T1000 (cell line): ENCODE measurements at regions not wholly inside any gene's neighbourhood (a gene's known extent, or its start where the extent isn't known, plus 50 kb on each side); places are given as distances from the start of the nearest gene placed in this dataset.
"Not testable (repeated sequence)": the region's sequence is repeated elsewhere in the genome, so short reads cannot be mapped to it uniquely, and the experiment has no call there.

ENCODE experiments used
- DNase-seq: peaks from one replicate; lab custom pipeline; 2025; ENCODE audit warnings: mixed read lengths; lab: John Stamatoyannopoulos, UW

- no peak for DNase-seq
Measured at GRCh38 chr16:80009971-80010659, 409.6 kb upstream of the MAF start.

- DNase-seq, result no peak
Measured at GRCh38 chr16:80008857-80009256, 408.3 kb upstream of the MAF start.

- no peak for DNase-seq
Measured at GRCh38 chr16:80007231-80007630, 406.7 kb upstream of the MAF start.

GRCh38 chr16:80006241-80007215, 406.0 kb upstream of the MAF start:
- DNase-seq, result no peak

DNA sequence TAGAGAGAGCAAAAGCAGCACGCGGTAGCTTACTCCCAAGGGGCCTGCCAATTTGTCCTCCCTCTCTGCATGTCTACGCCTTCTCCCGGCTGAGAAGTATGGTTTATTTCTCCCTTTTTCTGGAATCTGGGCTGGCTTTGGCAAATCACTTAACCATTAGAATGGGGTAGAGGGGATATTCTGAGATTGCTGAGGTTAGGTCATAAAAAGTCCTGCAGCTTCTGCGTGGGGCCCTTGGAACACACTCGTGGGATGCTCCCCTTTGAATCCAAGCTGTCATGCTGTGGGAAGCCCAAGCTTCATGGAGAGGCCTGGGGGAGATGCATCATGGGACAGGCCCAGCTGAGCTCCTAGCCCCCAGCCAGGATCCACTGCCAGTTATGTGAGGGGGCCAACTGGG, 403.6 kb upstream of the MAF start:
- DNase-seq, result no peak

- no peak for DNase-seq
Measured at GRCh38 chr16:80002261-80002660, 401.7 kb upstream of the MAF start.

DNA sequence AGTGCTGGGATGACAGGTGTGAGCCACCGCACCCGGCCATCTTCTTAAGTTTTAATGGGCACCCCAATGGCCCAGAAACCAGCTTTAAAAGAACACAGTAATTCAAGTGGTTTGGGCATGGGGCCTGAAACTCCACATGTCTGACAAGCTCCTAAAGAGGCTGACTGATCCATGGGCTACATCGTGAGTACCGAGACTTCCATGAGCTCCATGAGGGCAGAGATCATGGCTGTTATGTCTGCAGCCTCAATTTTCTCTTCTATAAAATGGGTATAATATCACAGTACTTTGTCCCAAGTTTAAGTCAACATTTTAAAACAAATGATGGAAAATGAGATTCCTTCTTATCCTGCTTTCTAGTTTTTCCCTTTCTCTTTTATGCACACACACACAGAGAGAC, 397.6 kb upstream of the MAF start:
- no peak for DNase-seq

DNA sequence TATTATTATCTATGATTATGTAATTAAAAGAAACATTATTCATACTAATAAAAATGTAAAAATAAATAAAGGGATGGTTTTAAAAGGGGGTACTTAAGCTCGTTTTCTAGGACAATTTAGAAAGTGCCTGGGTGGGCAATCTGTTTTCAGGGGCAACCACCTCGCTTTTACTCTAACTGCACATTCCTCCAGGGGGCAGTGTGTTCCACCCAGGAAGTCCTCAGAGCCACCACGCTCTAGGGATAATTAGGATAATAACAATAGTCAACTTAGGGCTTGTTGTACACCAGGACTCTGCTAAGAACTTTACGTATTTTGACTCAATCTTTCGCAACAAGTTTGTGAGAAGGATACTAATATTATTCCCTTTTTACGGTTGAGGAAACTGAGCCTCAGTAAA, 396.7 kb upstream of the MAF start:
- no peak for DNase-seq

- no peak for DNase-seq
Measured at GRCh38 chr16:79996321-79996720, 395.8 kb upstream of the MAF start.

DNA sequence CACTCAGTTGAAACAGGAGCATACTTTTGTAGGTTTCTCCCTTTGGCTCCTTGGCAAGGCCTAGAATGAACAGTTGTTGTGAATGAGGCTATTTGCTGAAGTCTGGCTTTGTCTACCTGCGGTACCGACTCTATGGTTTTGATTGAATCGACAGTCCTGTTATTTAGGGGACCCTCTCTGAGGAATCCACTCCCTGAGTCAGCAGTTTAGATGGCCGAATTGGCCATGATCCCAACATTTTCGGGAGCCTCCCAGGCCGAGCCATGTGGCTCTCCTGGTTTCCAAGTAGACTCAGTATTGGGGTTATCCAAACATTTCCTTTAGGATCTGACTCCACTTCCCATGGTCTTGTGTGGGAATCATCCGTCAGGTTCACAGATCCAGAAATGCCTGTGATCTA, 394.8 kb upstream of the MAF start:
- no peak for DNase-seq

DNA sequence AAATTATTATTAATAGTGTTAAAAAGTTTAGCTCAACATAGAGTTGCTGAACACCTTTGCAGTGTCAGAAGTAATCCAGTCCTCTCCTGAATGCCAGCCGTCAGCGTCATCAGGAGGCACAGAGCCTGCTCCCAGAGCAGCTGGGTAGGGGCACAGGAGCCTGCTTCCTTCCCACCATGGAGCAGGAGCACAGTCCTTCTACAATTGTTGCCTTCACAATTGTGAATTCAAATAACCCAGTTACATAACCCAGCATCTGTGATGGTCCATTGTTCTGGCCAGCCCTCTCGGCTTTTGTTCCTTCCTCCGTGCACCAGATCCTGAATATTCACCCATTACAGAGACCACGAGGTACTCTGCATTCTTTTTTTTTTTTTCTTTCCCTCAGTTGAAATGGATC, 393.9 kb upstream of the MAF start:
- no peak for DNase-seq

DNA sequence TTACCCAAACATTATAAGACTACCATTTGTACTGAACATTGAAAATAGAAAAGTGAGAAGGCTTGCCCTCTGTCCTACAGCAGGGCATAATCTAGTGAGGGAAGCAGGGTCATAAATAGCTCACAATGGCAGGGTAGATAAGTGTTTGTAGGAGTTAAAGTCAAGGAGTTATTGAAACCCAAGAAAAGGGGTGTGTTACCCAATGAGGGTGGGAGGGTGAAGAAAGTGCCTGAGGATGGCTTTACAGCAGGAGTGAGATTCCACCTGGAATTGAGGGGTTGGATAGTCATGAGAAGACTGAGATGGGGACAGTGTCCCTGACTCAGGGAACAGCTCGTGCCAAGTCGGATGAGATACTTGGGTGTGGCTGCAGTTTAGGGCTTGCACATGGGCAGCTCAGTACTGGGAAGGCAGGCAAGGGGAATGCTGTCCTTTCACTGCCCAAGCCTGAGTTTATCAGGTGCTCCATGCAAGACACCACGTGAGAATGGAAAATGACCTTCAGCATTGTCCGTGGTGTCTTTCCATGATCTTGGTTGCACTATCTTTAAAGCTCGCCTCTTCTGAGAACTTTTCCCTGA, 393.2 kb upstream of the MAF start:
- no peak for DNase-seq

DNA sequence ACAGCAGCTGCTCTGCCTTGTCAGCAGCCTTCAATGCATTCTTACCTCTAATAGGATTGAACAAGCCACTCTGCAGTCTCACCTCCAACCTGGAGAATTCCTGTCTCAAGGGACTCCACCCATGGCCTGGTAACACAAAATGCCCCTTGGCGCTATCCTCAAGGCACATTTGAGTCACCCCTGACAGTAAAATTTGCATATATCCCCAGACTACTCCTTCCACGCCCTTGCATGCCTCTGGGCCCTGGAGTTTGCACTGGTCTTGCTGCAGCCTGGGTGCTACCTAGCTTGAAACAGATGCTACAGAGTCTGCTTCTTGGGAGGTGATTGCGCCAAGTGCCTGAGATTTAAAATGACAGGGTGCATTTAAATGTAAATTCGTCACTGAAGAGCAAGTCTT, 391.4 kb upstream of the MAF start:
- DNase-seq, result no peak

GRCh38 chr16:79988721-79989220, 388.2 kb upstream of the MAF start:
- DNase-seq, result no peak

- DNase-seq, result no peak
Measured at GRCh38 chr16:79988089-79988488, 387.6 kb upstream of the MAF start.

DNA sequence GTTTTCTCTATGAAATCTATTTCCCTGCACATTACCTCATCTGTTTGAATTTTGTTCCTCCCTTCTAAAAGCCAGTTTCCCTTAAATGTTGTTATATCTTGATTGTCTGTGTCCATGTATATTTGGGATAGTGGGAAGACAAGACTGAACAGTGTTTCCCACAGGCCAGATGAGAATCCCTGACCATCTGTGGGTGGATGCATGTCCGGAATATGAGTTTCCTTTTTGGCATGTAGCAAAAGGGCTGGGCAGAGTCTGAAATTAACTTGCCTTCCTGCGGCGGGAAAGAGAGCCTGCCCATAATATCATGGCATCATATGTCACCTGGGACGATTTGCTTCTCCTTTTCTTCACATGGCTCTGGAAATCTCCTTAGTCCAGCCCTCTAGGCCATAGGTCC, 385.8 kb upstream of the MAF start:
- DNase-seq, result no peak

DNA sequence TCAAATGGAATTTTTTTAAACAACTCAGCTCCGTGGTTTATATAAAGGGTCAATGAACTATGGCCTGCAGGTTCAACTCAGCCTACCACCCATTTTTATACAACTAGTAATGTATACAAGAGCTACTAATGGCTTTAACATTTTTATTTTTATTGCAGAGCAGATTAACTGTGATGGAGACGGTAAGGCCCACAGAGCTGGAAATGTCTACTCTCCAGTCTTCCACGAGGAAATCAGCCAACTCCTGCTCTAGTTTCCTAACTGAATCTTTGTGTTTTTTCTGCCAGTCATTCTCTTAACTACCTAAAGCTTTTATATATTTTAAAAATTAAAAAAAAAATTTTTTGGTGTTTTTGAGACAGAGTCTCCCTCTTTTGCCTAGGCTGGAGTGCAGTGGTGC, 385.1 kb upstream of the MAF start:
- no peak for DNase-seq

- DNase-seq, result not testable (repeated sequence)
Measured at GRCh38 chr16:79984149-79984548, 383.6 kb upstream of the MAF start.

DNA sequence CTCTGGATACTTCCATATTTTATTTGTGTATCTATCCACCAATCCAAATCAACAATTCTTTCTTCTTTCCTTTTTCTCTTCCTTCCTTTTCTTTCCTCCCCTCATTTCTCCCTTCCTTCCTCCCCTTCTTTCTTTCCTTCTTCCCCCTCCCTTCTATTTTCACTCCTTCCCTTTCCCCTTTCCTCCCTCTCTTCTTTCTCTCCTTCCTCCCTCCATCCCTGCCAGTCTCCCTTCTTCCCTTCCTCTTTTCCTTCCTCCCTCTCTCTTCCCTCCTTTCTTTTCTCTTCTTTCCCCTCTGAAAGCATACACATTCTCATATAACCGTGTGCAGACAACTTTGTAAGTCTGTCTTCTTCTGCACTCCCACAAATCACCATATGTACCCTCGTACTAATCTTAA, 382.3 kb upstream of the MAF start:
- no peak for DNase-seq

GRCh38 chr16:79982361-79982760, 381.8 kb upstream of the MAF start:
- no peak for DNase-seq

- DNase-seq, result no peak
Measured at GRCh38 chr16:79981814-79982213, 381.3 kb upstream of the MAF start.

- no peak for DNase-seq
Measured at GRCh38 chr16:79980650-79981521, 380.3 kb upstream of the MAF start.
